Stimulated activated CD8-positive, alpha-beta memory T cell treated with anti-CD3 and anti-CD28 coated beads, Interleukin-15, amount 100 ng/mL, for 4 hours (primary cell): ENCODE measurements at regions not wholly inside any gene's neighbourhood (a gene's known extent, or its start where the extent isn't known, plus 50 kb on each side); places are given as distances from the start of the nearest gene placed in this dataset.

Source experiments
- DNase-seq, 2 donors: peaks; one replicate each; pipeline ENCODE4 v3.0.0-alpha.2; 2020; ENCODE audit warnings: low read depth in 2 of 2

DNA sequence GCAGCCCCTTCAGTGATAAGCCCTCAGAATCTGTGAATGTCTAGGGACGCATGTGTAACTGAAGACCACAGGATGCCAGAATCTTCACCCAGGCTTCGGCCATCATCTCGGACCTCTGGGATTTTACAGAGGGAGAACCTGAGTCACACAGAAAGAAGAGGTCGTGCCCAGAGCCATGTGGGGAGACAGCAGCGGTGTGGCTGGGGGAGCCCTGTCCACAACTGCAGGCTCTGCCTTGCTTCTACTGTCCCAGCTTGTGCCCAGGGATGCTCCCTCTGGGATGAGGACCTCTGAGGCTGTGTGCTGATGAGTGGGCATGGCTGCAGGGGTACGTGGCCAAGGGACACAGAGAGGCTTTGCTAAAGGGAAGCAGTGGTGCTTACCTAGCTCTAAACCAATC, 582.0 kb downstream of the TBC1D22A start:
- no peak for DNase-seq

DNA sequence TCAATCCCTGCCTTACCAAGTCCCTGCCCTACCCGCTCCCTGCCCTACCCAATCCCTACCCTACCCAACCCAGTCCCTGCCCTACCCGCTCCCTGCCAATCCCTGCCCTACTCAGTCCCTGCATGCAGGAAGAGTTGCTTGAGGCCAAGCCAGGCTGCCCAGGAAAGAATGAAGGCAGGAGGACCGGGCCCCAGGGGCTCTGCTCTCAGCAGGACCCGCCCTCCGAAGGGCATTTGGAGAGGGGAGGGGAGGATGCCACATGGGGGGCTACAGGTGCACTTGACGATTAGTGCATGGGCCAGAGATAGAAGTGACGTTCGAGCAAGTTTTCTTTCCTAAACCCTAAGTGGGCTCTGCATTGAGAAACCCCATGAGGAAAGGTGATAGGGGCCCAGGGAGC, 581.2 kb downstream of the TBC1D22A start:
- DNase-seq, result no peak

DNA sequence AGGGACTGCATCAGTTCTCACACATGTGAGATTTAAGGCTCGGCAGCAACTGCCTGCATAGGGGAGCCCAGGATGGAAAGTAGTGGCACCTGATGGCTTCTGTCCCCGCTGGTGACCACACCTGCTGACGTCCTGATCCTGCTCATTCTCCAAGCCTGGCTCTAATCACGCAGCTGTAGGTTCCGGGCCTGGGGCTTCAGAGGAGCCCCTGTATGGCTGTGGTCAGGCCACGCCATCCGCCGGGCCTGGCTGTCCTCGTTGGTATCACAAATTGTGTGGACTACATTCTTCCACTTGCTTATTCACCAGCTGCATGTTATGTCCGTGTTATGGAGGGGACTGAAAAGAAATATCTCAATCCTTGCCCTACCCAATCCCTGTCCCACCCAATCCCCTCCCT, 580.0 kb downstream of the TBC1D22A start:
- no peak for DNase-seq

DNA sequence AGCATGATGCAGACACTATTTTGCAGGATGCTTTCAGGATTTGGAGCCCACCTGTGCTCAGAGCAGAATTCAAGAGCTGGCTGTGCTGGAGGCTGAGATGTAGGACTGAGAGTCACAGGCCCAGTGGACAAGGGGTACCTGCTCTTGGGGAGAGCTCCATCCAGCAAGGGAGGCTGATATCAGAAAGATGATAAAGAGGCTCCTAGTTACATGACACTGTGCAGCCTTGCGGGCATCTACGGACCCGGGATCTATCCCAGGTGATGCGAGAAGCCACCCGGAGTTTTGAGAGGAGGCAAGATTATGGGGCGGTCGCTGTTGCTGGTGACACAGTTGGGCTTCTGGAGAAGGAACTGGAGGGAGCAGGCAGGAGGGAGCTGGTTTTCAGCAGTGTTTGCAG, 579.0 kb downstream of the TBC1D22A start:
- DNase-seq, result no peak

DNA sequence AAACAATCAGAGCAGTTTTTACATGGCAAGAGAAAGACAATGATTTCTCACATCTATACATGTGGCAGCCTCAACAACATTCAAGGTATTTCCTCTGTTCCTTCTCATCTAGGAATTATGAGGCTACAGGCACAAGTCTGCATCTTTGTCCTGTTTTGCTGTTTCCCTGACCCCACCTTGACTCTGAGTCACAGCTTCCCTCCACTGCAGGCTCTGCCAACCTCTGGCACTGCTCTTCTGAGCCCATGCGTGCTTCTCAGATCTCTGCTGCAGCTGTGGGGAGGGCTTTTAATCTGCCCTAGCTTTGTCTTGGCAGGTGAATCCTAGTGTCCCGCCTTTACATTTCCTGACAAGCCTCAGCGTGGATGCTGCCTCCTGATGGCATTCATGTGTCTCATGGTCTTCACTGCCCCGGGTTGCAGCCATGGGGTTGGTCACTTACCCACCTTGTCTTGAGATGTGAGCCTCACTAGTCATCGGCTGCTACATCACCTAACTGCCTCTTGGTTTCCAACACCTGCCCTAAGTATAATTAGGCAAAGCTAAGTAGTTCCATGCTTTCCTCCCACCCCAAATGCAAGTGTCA, 578.5 kb downstream of the TBC1D22A start:
- no peak for DNase-seq

DNA sequence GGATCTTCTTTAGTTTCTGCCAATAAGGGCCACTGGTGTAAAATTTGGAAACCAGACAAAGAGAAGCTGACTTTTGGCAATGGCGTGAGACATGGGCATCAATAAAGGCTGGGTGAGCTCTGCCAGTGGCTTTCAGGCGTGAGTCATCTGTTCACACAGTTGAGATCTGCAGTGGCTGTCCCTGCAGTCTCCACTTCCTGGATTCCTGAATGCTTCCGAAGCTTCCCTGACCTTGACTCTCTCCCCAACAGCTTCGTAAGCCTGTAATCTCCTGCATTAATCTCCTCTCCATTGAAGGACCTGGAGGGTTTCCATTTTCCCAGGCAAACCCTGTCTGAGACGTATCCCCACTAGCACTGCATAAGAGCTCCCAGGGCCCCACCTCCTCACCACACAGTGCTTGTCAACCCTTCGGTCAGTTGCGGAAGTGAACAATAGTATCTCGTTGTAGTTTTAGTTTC, 574.7 kb downstream of the TBC1D22A start:
- DNase-seq, result no peak

DNA sequence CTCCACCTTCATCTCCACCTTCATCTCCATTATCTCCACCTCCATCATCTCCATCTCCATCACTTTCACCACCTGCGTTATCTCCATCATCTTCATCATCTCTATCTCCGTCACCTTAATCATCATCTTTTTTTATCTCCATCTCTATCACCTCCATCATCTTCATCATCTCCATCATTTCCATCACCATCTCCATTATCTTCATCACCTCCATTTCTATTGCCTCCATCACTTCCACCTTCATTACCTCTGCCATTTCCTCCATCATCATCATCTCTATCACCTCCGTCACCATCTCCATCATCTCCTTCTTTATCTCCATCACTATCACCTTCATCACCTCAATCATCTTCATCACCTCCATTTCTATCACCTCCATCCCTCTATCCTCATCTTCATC, 573.5 kb downstream of the TBC1D22A start:
- no peak for DNase-seq

DNA sequence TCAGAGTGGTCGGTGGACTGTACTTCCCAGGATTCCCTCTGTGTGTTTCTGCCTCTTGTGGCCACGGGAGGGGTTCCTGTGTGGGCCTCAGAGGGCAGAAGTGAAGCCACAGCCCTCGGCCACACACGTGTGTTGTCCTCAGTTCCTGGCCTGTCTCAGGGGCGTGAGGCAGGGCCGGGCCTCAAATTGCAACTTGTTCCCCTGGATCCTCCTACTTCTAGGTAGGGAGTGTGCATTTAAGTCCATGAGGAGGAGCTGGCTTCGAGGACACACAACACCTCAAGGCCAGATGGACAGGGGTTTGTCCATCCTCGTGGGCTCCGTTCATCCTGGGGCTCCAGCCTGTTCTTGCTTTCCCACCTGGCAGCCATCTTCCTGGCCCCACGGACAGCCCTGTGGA, 573.0 kb downstream of the TBC1D22A start:
- DNase-seq, result no peak

DNA sequence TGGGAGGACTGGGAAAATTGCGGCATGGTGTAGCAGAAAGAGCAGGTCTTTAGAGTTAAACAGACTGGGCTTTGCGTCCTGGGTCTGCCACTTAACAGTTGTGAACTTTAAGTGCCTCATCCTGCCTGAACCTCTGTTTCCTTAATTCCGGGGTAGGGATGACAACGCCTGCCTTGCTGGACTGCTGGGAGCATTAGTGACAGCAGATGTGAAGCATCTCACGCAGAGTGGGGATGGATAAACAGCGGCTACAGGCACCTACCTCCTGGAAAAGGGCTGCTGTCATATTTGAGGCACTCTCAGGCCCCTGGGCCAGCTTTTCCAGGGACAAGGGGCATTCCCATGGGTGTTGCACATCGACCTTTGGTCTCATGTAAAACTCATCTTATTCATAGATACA, 572.2 kb downstream of the TBC1D22A start:
- DNase-seq, result no peak

DNA sequence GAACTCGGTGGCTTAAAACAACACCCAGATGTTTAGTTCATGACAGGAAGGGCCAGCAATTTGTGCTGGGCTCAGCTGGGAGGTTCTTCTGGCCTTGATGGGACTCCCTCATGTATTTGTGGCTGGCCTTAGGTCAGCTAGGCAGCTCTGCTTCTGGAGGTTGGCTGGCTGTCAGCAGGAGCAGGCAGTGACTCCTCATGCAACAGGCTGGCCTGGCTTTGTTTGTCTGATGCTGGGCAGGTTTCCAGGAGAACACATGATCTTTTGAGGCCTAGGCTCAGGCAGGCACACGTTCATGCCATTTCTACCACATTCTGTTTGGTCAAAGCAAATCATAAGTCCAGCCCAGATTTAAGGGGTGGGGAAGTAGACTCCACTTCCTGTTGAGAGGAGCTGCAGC, 571.2 kb downstream of the TBC1D22A start:
- DNase-seq, result no peak

DNA sequence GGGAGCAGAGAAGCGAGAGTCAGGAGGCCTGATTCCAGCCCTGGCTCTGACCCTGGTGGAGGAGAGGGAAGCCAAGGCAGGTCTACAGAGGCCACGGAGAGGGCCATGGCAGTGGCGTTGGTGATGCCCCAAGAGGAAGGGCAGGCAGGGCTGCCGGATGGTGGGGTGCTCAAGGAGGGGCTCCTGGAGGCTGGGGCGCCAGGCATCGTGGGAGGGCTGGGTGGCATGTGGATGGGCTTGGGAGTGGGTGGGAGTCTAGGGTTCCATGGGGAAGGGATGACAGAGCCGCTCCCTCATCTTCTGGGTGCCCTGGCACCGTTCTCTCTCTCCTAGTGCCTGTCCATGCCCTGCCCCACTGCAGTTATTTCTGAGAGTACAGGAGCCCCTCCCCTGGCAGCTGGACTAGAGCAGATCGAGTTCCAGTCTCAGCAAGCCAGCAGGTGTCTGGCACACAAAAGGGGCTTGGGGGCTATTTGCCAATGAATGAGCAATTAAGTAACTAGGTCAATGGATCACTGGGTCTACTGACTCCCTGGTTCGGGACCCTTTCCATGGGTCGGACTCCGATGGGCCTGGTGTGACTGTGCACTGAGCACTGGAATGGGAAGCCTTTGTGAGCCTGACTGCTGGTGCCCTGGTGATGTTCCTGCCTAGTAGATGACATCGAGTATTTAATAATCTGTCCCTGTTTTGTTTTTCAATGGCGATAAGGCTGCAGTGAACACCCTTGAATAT, 570.0 kb downstream of the TBC1D22A start:
- DNase-seq, result no peak

DNA sequence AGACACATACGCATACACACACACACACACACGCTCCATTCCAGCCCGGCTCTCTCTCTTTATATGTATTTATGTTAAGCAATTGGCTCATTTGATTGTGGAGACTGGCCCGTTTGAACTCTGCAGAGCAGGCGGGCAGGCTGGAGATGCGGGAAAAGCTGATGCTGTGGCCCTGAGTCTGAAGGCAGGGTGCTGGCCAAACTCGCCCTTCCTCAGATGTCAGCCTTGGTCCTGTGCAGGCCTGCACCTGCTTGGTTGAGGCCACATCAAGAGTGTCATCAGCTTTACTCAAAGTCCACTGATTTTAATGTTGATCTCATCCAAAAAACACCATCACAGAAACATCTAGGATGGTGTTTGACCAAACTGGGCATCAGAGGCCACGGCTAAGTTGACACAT, 569.3 kb downstream of the TBC1D22A start:
- DNase-seq, result no peak

DNA sequence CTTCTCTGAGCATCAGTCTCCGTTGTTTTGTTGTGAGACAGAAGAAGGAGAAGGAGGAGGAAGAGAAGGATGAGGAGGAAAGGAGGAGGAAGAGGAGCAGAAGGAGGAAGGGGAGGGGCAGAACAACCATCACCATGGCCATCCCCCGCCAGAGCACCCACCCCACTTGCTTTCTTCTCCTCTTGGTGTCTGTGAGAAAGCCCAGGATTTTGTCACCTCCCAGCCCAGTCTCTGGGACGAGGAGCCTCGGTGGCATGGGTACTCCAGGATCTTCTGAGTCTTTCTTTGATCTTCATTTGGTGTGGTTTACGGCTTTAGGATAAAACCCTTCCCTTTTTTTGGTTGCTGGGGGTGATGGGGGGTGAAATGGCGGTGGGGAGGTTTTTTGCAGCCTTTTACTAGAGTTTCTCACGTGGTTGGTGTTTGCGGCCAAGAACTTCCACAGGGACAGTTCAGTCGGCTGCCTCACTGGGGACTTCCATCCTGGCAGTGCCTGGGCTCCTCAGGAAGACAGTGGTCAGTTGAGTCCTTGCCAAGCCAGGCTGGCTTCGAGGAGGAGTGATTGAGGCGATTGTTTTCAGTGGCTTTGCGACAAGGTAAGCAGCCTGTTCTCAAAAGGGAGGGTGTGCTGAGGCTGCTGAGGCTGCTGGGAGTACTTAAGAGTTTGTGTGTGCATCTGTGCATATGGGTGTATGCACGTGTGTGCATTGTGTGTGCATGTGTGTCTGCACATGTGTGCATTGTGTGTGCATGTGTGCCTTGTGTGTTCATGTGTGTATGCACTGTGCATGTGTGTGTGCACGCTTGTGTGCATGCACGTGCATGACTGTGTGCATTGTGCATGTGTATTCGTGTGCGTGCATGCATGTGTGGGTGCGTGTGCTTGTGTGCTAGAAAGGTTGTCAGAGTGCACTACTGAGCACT, 567.5 kb downstream of the TBC1D22A start:
- DNase-seq, result no peak

DNA sequence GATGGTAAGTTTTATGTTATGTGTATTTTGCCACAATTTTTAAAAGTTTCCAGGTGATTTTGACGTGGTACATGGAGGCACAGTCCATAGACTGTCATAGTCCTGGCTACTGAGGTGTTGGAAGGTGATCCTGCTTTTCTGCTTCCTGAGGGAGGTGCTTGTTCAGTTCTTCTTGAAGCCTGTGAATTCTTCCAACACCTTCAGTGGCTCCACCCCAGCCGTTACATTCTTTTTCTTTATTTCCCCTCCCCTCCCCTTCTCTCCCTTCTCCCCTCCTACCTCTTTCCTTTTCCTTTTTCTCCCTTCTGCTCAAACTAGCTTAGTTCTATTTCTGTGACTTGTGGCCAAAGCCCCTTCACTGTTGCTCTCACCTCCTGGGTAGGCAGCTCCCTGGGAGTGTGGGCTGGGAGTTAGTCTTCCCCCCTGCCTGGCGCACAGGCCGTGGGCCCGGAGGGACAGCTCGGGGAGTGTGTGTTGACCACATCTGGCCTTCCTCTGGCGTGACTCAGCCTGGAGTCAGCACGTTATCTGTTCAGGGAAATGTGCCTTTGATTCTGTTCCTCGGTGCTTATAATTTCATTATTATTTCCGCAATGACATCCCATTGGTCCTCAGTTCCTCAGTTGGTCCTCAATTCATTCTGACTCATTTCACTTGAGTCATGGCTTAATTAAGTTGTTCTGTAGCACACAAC, 566.2 kb downstream of the TBC1D22A start:
- no peak for DNase-seq

DNA sequence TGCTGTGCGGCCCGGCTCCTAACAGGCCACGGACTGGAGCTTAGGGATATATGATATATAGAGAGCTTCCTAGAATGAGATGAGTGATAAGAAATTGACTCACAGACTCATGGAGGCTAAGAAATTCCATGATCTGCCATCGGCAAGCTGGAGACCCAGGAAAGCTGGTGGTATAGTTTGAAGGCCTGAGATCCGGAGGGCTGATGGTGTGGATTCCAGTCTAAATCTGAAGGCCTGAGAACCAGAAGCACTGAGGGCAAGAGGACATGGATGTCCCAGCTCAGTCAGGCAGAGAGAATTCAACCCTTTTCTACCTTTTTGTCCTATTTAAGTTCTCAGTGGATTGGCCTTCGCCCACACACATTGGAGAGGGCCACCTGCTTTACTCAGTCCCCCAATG, 564.8 kb downstream of the TBC1D22A start:
- DNase-seq, result no peak

DNA sequence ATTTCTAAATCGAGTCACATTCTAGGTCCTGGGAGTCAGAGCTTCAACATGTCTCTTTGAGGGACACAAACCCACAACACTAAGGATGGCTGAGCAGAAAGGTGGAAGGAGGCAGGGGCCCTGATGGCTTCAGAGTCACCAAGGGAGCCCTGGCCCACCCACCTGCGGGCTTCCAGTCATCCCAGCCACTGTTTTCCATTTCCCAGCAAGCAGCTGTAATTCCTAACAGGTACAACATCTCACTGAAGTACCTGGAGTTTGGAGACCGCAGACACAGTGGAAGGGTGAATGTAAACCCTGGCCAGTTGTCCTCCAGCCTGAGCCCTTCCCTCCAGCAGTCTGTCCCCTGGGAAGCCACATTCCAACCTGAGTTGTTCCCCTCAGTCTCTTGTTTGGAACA, 562.8 kb downstream of the TBC1D22A start:
- no peak for DNase-seq

DNA sequence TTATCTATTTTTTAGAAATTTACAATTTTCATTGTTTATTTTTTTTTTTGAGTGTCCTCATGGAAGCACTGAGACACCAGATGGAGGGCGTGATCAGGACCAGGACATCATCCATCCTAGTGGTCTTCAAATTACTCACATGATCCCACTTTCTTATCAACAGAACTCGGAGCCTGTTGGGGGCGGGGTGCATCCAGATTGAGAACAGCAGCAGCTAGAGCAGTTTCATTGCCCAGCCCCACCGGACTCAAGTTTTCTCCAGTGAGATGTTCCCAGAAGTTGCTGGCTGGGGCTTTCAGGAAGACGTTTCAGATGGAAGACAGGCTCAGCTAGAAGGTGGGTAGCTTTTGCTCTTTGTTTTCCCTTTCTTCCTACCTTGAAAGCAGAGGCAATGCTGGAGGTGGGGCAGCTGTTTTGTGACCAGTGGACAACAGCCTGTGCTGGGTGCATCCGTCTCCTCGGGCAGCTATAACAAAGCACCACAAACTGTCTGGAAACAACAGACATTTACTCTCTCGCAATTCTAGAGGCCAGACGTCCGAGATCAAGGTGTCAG, 562.1 kb downstream of the TBC1D22A start:
- DNase-seq, result no peak

DNA sequence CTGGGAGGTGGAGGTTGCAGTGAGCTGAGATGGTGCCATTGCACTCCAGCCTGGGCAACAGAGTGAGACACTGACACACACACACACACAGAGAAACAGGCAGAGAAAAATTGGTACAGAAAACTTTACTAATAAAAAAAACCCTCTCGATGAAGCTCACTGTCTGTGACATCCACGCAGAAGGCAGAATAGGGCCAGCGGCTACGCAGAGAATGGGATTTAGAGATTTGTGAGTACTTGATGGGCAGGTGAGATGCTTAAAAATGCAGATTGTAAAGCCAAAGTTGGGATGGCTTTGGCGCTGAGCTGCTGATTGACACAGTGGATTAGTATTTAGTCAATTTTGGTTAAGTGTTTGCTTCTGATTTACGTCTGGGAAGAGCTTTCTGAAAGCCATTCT, 561.1 kb downstream of the TBC1D22A start:
- DNase-seq, result no peak

DNA sequence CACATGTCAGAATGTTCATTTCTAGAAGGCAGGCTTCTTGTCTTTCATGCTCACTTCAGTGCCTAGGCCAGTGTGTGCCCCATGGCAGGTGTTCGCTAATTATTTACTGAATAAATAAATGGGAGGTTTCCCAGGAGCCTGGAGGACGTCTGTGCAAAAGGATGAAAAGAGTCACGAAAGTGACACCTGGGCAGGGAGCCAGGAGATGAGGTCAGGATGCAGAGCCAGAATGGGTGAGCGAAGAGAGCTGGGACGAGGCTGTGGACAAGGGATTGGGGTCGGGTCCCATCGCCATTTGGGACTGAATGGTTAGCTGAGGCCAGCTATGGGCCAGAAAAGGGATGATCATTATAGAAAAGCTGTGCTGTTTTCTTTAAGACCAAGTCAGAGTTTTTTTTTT, 560.4 kb downstream of the TBC1D22A start:
- no peak for DNase-seq

DNA sequence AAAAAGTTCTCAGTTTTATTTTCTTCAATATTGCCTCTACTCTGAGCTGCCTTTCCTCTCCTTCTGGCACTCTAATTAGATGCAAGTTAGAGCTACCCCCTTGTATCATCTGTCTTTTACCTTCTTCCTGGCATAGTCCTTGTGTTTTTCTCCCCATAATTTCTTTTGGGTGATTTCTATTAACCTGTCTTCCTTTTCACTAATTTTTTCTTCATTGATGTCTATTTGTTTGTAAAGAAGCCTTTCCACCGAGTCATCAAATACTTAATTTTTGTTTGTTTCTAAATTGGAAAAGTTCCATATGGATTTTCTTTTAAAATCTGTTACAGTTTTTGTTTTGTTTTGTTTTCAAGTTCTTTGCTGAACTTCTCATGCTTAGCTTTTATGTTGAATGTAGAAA, 558.1 kb downstream of the TBC1D22A start:
- no peak for DNase-seq

DNA sequence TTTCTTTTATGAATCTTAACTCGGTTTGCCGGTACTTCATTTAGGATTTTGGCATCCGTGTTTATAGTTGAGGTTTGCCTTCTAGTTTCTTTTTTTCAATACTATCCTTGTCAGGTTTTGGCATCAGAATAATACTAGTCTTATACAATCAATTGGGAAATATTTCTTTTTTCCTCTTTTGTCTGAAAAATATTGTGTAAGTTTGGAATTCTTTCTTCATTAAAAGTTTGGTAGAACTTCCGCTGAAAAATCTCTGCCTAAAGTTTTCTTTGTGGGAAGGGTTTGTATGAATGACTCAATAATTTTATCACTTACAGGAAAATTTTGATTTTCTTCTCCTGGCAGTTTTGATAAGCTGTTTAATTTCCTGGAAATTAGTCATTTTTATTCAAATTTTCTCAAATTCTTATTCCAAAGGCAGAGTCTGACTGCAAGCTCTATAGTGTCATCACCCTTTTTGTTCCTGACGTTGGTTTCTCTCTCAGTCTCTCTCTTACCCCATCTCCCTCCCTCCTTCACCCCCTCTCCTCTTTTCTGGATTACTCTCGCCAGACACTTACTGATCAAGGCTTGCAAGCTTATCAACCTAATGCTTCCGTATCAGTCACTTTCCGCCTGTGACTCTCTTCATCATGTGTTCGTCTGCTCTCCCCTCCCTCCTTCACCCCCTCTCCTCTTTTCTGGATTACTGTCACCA, 555.7 kb downstream of the TBC1D22A start:
- DNase-seq, result no peak
